ENCODE measurements at regions not wholly inside any gene's neighbourhood (a gene's known extent, or its start where the extent isn't known, plus 50 kb on each side); places are given as distances from the start of the nearest gene placed in this dataset.

GRCh38 chr4:157918036-157918832 is 254.6 kb downstream of the GASK1B start:
- TF ChIP-seq, protein P1, sequence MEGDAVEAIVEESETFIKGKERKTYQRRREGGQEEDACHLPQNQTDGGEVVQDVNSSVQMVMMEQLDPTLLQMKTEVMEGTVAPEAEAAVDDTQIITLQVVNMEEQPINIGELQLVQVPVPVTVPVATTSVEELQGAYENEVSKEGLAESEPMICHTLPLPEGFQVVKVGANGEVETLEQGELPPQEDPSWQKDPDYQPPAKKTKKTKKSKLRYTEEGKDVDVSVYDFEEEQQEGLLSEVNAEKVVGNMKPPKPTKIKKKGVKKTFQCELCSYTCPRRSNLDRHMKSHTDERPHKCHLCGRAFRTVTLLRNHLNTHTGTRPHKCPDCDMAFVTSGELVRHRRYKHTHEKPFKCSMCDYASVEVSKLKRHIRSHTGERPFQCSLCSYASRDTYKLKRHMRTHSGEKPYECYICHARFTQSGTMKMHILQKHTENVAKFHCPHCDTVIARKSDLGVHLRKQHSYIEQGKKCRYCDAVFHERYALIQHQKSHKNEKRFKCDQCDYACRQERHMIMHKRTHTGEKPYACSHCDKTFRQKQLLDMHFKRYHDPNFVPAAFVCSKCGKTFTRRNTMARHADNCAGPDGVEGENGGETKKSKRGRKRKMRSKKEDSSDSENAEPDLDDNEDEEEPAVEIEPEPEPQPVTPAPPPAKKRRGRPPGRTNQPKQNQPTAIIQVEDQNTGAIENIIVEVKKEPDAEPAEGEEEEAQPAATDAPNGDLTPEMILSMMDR (conservative IDR thresholded peaks at IDR 0.05; ENCODE audit: low read depth, low read length) = no peak
- no peak for TF ChIP-seq EZH2 (IDR thresholded peaks at IDR 0.05; ENCODE audit: low read length, unreplicated experiment)
